ENCODE measurements at regions not wholly inside any gene's neighbourhood (a gene's known extent, or its start where the extent isn't known, plus 50 kb on each side); places are given as distances from the start of the nearest gene placed in this dataset.
"Not testable (repeated sequence)": the region's sequence is repeated elsewhere in the genome, so short reads cannot be mapped to it uniquely, and the experiment has no call there.

DNA sequence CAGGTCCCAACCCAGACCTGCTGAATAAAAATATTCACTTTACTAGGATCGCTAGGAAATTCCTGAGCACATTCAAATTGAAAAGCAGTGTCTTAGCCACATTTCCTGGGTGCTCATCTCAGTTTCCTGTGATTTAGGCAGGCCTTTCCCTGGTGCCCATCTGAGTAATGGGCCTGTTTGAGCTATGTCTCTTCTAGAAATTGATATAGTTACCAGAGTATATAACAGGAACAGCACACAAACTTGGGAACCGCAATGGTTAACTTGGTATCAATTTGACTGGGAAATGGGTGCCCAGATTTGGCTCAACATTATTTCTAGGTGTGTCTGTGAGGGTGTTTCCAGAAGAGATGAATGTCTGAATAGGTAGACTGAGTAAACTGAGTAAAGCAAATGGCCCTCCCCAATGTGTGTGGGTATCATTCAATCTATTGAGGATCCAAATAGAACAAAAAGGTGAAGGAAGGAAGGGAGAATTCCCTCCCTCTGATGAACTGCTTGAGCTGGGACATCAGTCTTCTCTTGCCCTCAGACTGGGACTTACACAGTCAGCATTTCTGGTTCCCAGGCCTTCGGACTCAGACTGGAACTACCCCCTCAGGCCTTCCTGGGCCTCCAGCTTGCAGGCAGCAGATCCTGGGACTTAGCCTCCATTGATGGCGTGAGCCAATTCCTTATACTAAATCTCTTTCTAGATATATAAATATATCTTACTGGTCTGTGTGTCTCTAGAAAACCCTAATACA is 99.1 kb downstream of the CCDC71L start:
- H3K4me1 ChIP-seq = no peaks in the 10 kb centered on the region
- H3K27ac ChIP-seq = no peak overlapping the region
- WGBS (ENCODE audit: insufficient coverage, low coverage, low lambda C conversion rate, missing lambda C conversion rate) = 87% methylated on average over 3 of the region's 4 CpGs
- DNase-seq (no peak), ATAC-seq (no peak)
- no peak for TF ChIP-seq POLR2A (IDR thresholded peaks at IDR 0.05)
- TF ChIP-seq, protein P1, sequence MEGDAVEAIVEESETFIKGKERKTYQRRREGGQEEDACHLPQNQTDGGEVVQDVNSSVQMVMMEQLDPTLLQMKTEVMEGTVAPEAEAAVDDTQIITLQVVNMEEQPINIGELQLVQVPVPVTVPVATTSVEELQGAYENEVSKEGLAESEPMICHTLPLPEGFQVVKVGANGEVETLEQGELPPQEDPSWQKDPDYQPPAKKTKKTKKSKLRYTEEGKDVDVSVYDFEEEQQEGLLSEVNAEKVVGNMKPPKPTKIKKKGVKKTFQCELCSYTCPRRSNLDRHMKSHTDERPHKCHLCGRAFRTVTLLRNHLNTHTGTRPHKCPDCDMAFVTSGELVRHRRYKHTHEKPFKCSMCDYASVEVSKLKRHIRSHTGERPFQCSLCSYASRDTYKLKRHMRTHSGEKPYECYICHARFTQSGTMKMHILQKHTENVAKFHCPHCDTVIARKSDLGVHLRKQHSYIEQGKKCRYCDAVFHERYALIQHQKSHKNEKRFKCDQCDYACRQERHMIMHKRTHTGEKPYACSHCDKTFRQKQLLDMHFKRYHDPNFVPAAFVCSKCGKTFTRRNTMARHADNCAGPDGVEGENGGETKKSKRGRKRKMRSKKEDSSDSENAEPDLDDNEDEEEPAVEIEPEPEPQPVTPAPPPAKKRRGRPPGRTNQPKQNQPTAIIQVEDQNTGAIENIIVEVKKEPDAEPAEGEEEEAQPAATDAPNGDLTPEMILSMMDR (IDR thresholded peaks at IDR 0.05) = no peak
- H3K27me3 ChIP-seq = no peaks in the 10 kb centered on the region
- H3K4me3 ChIP-seq = no peak overlapping the region
- no peaks in the 10 kb centered on the region for H3K36me3 ChIP-seq
- intact Hi-C loops (cut with DNase I) = no loop called here
- no peaks in the 10 kb centered on the region for H3K9me3 ChIP-seq

DNA sequence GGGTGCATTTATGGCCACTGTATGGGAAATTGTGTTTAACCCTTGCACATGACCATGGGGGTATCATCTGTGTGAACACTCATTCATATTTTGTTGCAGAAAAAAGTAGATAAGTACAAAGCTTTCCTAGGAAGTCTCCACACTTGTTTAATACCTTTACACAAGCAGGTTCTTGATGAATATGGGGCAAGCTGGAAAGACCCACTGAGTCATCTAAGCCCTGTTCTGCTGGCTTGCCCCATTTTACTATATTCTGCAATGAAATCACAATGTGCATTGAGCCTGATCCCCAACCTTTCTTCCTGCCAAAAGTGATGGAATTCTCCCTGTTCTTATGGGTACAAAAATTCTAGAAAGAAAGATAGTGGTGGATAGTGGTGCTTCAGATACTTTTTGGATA is 99.8 kb downstream of the CCDC71L start:
- ATAC-seq (no peak), DNase-seq (no peak)
- TF ChIP-seq POLR2A (IDR thresholded peaks at IDR 0.05) = no peak
- TF ChIP-seq, protein P1 (IDR thresholded peaks at IDR 0.05) = no peak
- Histone ChIP-seq H3K9me3 (no peaks in the 10 kb centered on the region), H3K36me3 (no peaks in the 10 kb centered on the region), H3K4me1 (no peaks in the 10 kb centered on the region), H3K27me3 (no peaks in the 10 kb centered on the region), H3K4me3 (no peak overlapping the region), H3K27ac (no peak overlapping the region)
- intact Hi-C loops (cut with DNase I) = no loop called here

DNA sequence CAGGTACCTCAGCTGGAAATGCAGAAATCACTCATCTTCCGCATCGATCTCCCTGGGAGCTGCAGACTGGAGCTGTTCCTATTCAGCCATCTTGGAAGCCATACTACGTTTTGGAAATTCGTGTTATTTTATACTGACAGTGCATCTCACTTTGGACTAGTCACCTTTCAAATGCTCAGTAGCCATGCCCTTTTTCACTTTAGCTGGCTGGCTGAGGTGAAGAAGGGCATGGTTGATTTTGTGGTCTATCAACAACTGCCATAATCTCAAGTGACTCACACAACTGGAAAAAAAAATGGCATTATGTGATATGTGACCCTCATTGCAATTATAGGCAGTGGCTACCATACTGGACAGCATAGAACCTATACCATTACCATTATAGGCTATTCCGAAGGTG is 100.5 kb downstream of the CCDC71L start:
- Histone ChIP-seq H3K4me3 (no peak overlapping the region), H3K4me1 (no peaks in the 10 kb centered on the region), H3K27me3 (no peaks in the 10 kb centered on the region), H3K27ac (no peak overlapping the region), H3K36me3 (no peaks in the 10 kb centered on the region), H3K9me3 (no peaks in the 10 kb centered on the region)
- ATAC-seq (no peak), DNase-seq (no peak)
- 90% methylated on average over 5 of the region's 5 CpGs for WGBS (ENCODE audit: insufficient coverage, low coverage, low lambda C conversion rate, missing lambda C conversion rate)
- no peak for TF ChIP-seq POLR2A (IDR thresholded peaks at IDR 0.05)
- TF ChIP-seq, protein P1 (IDR thresholded peaks at IDR 0.05) = no peak
- intact Hi-C loops (cut with DNase I) = no loop called here

DNA sequence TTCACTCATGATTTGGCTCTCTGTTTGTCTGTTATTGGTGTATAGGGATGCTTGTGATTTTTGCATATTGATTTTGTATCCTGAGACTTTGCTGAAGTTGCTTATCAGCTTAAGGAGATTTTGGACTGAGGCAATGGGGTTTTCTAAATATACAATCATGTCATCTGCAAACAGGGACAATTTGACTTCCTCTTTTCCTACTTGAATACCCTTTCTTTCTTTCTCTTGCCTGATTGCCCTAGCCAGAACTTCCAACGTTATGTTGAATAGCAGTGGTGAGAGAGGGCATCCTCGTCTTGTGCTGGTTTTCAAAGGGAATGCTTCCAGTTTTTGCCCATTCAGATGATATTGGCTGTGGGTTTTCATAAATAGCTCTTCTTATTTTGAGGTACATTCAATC is 104.7 kb downstream of the CCDC71L start:
- ATAC-seq; intact Hi-C loops (cut with DNase I); H3K36me3 ChIP-seq; H3K4me3 ChIP-seq; H3K27me3 ChIP-seq; H3K9me3 ChIP-seq; H3K27ac ChIP-seq; DNase-seq; H3K4me1 ChIP-seq: not testable (repeated sequence)
- WGBS (ENCODE audit: insufficient coverage, low coverage, low lambda C conversion rate, missing lambda C conversion rate) = 50% methylated on average over 2 of the region's 2 CpGs

DNA sequence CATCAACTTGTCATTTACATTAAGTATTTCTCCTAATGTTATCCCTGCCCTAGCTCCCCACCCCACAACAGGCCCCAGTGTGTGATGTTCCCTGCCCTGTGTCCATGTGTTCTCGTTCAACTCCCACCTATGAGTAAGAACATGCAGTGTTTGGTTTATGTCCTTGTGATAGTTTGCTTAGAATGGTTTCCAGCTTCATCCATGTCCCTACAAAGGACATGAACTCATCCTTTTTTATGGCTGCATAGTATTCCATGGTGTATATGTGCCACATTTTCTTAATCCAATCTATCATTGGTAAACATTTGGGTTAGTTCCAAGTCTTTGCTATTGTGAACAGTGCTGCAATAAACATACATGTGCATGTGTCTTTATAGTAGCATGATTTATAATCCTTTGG is 106.3 kb downstream of the CCDC71L start:
- H3K9me3 ChIP-seq; ATAC-seq; H3K4me1 ChIP-seq; H3K27ac ChIP-seq; intact Hi-C loops (cut with DNase I); H3K4me3 ChIP-seq; H3K36me3 ChIP-seq; H3K27me3 ChIP-seq; DNase-seq: not testable (repeated sequence)
- WGBS (ENCODE audit: insufficient coverage, low coverage, low lambda C conversion rate, missing lambda C conversion rate) = 100% methylated on average over 1 of the region's 1 CpG

DNA sequence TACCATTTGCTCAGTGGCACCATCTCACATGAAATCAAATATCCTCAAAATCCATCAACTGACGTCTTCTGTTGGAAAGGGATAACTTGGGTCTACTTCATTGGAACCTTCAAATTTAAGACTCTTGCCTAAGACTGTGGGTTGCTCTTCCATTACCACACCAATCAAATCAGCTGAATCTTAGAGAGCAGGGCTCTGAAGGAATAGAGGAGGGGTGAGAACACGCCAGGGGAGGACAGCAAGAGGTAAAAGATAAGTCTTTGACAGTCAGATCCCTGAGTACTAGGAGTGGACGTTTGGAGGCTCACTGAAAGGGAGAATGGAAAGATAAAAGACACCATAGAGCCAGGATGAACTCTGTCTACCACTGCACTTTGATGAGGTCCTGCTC is 107.5 kb downstream of the CCDC71L start:
- no peaks in the 10 kb centered on the region for H3K36me3 ChIP-seq
- intact Hi-C loops (cut with DNase I) = no loop called here
- no peaks in the 10 kb centered on the region for H3K27me3 ChIP-seq
- WGBS (ENCODE audit: insufficient coverage, low coverage, low lambda C conversion rate, missing lambda C conversion rate) = 60% methylated on average over 3 of the region's 3 CpGs
- no peaks in the 10 kb centered on the region for H3K9me3 ChIP-seq
- H3K27ac ChIP-seq = no peak overlapping the region
- H3K4me1 ChIP-seq = no peaks in the 10 kb centered on the region
- no peak for DNase-seq
- no peak for TF ChIP-seq POLR2A (IDR thresholded peaks at IDR 0.05)
- TF ChIP-seq, protein P1 (IDR thresholded peaks at IDR 0.05) = no peak
- ATAC-seq = no peak
- H3K4me3 ChIP-seq = no peak overlapping the region
